Testis (tissue), 2 donors: ENCODE measurements at regions not wholly inside any gene's neighbourhood (a gene's known extent, or its start where the extent isn't known, plus 50 kb on each side); places are given as distances from the start of the nearest gene placed in this dataset.

Experiments
- POLR2A ChIP-seq: fragments of 450-650 bp; IDR thresholded peaks from one replicate; pipeline ENCODE4 v1.6.1; 2017; ENCODE audit warnings: antibody characterized with exemption, mild to moderate bottlenecking, moderate library complexity
- TF ChIP-seq, protein P1 (sequence below), 3 experiments: fragments of 450-650 bp in 2 of 3; fragments of 200-600 bp in 1 of 3; sonication (generic) in 1 of 3; IDR thresholded peaks; one replicate each; pipeline ENCODE4 v1.5.1; 2016 to 2019; ENCODE audit warnings: antibody characterized with exemption in 3 of 3, mild to moderate bottlenecking in 2 of 3, moderate library complexity in 1 of 3

DNA sequence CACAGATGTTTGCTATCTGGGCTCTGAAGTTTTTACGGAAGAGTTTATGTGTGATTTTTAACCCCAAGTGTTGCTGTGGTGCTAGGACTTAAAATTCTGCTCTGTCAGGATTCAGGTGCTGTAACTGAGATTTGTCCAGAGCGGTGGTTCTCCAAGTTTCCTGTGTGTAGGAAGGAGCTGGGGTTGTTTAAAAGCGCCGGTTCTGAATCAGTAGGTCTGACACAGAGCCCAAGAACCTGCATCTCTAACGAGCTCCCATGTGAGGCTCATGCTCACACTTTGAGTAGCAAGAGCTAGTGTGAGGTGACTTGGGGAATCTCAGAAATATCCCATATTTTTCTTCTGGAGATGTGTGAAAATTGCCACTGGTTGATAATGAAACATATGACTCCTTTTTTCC is 325.5 kb downstream of the SATB1 start:
- TF ChIP-seq POLR2A, result no peak
- TF ChIP-seq, protein P1, sequence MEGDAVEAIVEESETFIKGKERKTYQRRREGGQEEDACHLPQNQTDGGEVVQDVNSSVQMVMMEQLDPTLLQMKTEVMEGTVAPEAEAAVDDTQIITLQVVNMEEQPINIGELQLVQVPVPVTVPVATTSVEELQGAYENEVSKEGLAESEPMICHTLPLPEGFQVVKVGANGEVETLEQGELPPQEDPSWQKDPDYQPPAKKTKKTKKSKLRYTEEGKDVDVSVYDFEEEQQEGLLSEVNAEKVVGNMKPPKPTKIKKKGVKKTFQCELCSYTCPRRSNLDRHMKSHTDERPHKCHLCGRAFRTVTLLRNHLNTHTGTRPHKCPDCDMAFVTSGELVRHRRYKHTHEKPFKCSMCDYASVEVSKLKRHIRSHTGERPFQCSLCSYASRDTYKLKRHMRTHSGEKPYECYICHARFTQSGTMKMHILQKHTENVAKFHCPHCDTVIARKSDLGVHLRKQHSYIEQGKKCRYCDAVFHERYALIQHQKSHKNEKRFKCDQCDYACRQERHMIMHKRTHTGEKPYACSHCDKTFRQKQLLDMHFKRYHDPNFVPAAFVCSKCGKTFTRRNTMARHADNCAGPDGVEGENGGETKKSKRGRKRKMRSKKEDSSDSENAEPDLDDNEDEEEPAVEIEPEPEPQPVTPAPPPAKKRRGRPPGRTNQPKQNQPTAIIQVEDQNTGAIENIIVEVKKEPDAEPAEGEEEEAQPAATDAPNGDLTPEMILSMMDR (IDR thresholded peaks at IDR 0.05), result no peak
